NCI-H345 treated with DMSO at 0.1 percent for 48 hours (cell line): ENCODE measurements at regions not wholly inside any gene's neighbourhood (a gene's known extent, or its start where the extent isn't known, plus 50 kb on each side); places are given as distances from the start of the nearest gene placed in this dataset.

ENCODE experiments used
- DNase-seq: peaks from one replicate; lab custom pipeline; 2025; ENCODE audit not compliant: unreplicated experiment; lab: John Stamatoyannopoulos, UW

DNA sequence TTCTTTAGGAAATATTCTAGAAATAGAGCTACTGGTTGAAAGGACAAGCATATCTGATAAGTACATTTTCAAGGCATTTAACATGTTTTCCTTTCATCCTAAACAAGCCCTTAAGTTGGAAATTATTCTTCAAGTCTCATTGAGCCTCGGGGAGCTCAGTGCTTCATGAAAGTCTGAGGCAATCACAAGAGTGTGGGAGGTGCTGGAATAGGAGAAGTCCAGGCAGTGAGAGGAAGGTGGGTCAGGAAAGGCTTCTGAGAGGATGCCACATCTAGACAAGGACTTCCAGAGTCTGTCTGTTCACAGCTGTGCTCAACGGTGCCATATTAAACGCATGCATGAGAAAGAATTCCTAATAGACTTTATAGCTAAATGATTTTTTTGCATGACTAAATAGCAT lies 69.8 kb downstream of the CD83 start:
- no peak for DNase-seq

DNA sequence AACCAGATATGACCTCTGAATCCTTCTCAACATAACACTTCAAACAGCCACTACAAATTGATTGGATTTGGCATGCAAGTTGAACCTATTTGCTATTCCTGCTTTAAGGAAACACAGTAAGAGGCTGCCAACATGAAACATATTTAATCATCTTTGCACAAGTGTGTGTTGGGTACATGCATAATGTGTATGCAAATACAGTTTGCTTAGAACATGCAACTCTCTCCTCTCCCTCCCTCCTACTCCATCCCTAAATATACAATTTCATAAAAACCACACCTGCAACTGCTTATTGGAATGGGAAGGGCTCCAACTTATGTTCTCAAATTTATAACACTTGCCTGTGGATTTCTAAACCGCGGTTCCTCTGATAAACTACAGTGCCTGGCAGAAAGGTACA lies 71.5 kb downstream of the CD83 start:
- DNase-seq = no peak

DNA sequence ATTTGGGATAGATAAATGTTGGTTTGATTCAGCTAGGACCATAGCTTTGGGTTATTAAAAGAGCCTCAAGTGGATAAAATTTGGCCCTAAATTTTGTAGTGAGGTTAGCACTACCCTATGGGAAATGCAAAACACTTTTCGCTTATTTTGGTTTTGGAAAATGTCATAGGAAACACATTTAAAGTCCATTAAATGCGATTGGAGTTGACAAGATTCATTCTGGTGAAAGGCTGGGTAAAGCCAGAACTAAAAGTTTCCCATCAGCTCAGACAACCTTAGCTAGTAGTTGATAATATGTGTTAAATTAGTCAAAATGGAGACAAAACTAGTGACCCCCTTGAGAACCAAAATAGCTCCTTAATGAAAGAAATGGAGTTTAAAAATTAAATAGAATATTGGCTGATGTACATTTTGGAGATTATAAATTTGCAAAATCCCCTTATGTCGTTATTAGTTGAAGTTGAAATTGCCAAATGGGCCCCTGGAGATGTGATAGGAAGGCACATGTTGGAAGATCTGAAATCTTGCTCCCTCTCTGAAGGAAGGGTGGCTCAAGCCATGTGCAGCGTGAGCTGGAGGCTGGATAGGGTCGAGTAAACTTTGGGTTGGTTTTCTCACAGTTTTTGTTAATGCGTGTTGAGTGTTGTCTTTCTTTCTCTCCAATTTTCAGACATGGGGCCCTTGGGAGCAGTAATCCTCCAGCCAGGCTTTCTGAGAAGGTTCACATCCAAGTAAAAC lies 72.8 kb downstream of the CD83 start:
- no peak for DNase-seq

DNA sequence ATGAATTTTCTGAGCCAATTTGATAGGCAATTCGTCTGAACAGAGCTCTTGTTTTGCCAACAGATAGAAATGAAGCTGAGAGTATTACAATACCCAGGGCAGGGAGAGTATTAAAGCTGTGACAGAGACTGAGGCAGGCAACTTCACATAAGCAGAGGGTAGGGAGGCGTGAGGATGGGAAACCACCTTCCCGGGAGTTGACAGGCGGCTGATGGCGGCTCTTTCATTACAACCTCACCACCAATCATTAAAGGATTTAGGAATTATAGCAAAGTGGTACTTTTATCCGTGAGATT lies 73.3 kb downstream of the CD83 start:
- DNase-seq = no peak

DNA sequence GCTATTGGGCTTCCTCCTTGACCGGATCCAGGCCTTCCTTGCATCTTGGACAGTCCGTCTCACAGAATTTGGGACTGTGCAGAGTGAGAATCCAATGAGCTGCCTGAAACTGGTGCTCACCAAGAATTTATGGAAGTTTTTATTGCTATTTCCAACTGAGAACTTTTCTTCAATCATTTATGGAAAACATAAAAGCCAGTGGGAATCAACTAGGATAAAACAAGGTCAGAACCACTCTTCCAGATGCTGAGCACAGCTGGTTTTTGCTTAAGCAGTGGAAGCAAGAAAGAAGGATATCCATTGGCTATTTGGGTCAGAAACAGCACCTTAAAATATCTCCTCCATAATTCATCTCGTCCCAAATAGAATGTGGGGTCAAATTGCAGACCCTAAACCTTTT lies 74.2 kb downstream of the CD83 start:
- no peak for DNase-seq

DNA sequence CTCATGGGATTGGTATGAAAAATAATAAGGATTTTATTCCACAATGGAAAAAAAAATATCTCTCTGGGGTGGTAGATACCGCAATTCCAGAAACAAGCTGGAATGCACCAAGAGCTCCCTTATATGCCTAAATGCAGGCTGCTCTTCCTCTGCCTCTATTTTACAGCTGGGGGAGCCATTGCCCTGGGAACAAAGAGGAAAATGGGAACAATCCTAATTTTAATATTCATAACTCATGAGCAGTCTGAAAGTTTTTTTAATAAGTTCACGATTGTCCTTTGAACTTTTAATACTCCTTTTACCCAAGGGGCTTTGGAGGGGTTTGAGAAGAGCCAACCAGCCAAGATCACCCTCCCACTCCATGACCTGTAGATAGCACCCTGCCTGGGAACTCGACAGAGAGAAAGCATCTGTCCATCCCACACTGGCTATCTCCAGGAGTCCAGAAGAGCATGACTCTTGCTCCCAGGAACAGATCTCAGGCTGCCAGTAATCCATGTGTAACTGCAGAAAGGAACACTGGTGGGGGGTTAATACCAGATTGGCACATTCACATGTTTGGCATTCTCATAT lies 74.7 kb downstream of the CD83 start:
- DNase-seq = no peak

DNA sequence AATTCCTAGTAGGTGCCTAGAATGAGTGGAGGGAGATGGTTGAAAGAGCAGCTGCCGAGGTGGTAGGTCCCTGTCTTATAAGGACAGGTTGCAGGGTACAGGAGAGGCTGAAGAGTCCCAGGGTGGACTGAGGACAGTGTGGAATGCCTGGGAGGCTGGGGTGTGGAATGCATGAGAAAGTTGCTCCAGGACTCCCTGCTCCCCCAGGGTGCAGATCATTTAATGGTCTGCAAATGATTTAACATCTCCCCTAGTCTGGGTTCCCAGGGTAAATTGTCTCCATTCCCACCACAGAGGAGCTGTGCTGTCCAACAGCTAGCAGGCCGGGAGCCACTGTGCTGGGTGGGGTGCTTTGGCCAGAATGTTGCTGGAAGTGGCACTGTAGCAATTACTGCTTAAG lies 76.0 kb downstream of the CD83 start:
- no peak for DNase-seq

DNA sequence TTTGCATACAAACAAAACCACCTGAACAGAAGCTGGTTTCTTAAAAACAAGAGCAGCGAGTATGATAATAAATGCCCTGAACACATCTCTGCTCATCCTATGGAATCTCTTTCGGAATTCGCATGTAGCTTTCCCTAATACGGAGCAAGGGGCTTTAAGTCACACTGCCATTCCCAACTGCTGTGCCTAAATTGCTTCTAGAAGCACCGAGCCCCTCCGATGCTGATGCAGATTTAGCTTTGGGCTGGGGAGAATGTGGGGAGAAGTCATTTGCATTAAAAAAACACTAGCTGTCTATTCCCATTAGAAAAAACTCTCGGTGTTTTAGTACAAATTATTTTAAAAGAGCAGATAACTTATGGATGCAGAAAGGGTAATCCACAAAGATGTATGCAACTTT lies 76.9 kb downstream of the CD83 start:
- no peak for DNase-seq

DNA sequence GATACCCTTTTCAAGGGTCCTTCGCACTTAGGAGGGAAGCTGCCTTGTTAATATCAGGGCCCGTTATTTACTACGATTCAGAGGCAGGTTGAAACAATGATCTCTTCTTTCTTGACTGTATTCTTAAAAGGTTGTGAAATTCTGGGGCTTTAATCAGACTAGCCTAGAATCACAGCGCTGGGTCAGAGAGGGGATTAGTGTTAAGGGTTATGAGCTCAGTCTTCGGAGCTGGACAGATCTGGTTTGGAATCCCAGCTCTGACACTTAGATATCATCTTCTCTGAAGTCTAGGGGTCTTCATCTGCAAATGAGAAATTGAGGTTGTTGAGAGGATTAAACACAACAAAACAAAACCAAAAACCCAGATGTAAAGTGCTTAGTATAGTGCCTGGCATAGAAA lies 77.4 kb downstream of the CD83 start:
- DNase-seq = no peak

DNA sequence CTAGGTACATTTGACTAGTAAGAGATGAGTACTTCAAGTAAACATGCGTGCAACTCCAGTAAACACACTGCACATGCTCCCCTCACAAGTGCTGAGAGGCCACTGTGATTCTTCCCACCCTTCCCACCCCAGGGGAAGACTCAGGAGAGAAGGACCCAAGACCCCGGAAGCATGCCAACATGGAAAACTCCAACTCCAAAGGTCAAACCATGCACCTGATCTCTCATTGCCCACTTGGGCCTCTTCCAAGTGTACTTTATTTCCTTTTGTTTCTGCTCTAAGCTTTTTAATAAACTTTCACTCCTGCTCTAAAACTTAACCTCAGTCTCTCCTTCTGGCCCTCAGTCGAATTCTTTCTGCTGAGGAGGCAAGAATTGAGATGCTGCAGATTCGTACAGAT lies 78.5 kb downstream of the CD83 start:
- no peak for DNase-seq

DNA sequence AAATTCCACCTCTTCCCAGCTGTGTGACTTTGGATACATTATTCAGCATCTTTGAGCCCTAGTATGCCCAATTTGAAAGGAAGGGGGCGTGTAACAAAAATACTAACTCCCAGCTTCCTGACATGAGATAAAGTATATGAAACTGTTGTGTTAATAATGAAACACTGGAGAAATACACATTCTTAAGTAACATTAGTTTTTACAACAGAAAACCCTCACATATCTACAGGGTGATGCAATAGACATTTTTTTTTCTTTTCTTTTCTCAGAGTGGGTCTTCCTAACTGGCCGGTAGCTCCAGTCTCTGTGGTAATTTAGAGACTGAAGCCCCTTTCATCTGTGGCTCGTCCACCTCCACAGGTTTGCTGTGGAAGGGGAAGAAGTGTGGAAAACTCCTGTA lies 79.5 kb downstream of the CD83 start:
- no peak for DNase-seq

DNA sequence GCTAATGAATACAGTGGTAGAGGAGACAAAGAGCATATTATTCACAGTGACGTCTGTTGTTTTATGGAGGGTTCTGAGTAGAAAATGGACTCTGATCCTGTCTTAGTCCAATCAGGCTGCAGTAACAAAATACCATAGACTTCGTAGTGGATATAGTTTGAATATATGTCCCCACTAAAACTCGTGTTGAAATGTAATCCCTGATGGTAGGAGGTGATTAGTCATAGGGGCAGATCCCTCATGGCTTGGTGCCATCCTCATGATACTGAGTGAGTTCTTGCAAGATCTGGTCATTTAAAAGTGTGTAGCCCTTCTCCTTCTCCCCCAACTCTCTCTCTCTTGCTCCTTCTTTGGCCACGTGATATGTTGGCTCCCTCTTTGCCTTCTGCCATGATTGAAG lies 82.5 kb downstream of the CD83 start:
- DNase-seq = no peak

DNA sequence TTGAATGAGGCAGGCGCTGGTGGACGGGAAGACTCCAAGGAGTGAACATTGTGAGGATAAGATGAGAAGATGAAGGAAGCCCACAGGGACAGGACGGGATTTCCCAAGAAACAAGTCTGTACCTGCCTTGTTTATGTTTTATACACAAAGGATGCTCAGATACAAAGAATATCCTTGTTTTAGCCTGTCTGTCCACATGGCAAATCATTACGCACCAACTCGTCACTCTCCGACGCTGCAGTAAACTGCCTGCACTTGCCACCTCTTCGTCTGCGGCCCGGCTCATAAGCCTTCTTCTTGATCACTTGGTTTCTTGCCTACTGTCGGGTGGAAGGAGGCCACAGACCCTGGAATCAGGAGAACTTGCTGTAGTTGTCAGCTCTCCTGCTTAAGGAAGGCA lies 85.4 kb downstream of the CD83 start:
- DNase-seq = no peak

DNA sequence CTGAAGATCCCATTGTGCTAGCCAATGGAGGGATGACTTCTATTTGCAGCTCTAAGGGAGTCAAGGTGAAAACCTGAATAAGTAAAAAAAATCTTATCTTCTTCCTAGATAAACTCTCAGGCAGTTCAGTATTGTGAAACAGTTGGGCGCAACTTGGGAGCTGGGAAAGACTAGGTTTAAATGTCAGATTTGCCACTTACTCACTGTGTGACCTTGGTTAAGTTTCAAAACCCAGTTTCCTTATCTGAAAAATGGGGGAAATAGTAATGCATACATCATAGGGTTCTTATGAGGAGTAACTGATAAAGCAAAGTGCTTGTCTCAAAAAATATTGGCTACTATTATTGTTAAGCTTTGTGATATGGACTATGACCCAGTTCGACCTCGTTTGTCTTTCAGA lies 88.8 kb downstream of the CD83 start:
- DNase-seq = no peak

DNA sequence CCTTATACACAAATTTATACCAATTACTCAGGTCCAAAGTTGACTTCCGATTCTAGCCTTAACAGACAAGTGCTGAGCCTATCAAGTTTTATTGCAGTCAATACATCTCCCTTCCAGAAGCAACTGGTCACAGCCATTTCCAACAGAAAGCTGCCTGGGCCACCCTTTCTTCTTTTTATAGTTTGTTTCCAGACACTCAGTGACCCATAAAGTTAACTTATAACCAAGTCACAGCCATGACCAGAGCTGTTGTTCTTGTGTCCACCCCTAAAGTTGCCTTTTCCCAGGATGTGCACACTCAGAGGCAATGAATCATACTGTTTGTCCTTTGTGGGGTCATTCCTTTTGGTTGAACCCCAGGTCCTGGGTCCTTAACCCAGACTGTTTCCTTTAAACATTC lies 89.9 kb downstream of the CD83 start:
- no peak for DNase-seq

DNA sequence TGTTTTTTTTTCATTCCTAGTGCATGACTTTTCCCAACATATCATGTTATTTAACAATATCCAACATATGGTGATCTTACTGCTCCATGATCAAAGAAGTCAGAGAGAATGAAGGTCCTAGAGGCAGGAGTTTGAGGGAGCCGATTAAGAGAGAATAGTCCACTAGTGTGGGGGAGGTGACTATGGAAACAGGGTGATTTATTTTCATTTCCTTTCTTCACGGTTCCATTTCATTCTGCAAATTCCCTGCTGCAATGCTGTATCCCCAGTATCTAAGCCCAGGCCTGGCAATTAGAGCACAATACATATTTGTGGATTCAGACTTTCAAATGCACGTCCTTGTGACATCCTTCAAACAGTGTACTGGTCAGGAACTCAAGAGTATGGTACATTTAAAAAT lies 91.4 kb downstream of the CD83 start:
- no peak for DNase-seq

DNA sequence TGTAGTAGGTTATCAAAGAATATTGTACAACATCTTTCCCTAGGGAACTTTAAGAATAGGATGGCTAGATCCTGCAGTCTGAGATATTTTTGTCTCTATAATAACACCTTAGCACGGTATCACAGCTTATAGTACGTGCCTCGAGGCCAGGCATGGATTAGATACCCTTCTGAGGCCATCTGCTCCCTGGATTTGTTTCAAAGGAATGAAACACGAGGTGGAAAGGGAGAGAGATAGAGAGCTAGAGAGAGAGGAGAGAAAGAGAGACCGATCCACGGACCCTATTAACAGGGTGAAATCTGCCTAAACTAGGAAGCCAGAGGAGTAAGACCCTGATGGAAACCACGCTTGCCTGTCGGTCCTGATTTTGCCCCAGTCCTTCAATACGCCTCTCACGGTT lies 92.5 kb downstream of the CD83 start:
- no peak for DNase-seq

DNA sequence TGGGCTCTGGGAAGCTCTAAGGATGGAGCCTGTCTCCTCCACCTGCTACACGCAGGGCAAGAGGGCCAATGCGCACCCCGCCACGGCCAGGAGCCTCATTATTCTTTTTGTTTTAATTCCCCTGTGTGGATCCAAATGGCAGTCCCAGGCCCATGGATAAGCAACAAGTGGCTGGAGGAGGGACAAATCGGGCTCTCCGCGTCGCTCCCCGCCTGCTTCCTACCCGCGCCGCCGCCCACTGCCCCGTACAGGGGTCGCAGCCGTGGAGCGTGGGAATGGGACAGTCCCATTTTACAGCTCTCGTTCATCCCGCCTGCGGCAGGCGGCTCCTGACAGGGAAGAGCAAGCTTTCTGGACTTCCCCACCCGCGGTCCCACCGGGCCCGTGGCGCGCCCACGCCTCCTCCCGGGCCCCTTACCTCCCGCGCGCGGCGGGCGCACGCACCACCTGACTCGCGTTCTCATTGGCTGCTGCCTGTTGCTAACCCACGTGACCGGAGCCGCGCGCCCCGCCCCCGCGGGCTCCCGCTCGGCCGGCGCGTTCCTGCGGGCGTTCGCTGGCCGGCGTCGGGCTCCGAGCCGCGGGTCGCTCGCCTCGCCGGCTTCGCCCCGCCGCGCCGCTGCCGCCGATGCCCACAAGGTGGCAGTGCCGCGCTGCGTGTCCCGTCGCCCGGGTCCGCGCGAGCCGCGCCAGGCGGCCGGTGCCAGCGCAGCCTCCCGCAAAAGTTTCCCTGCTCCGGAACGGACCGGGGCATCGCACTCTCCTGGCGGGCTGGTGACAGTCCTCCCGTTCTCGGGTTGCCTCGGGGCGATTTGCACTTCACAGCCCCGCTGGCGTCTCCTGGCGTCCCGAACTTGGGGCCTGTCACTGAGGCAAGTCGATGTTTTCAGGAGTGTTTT lies 93.3 kb downstream of the CD83 start:
- no peak for DNase-seq

DNA sequence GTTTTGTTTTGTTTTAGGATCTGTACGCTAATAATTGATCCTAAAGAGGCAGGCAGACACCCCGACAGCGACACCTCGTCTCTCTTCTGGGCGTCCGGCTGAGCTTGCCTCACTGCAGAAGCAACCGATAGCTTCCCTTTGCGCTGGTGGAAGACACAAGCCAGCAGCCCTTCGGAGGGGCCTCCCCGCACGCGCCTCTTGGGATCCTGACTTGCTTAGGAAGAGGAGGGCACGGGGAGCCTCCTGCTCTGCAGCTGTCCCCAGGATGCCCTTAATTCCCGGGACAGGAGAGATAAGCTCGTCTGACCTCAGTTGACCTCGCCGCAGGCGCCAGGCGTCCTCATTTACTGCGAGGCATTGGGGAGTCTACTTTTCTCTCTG lies 94.0 kb downstream of the CD83 start:
- DNase-seq = no peak

DNA sequence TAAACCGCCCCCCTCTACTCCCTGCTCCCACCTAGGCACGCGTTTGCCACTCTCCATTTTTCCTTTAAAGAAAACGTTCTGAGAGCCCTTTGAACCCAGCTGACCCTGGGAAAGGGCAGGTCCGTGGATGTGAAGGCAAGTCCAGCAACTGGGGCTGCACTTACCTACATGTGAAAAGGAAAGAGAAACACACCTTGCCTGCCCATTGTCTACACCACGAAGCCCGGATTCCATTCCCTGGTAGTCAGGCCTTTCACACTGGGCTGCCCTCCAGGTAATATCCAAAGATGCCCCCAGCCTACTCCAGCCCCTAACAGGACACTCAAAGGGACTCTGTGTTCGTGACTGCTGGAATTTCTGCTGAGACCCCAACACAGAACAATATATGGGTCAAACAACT lies 94.4 kb downstream of the CD83 start:
- no peak for DNase-seq

DNA sequence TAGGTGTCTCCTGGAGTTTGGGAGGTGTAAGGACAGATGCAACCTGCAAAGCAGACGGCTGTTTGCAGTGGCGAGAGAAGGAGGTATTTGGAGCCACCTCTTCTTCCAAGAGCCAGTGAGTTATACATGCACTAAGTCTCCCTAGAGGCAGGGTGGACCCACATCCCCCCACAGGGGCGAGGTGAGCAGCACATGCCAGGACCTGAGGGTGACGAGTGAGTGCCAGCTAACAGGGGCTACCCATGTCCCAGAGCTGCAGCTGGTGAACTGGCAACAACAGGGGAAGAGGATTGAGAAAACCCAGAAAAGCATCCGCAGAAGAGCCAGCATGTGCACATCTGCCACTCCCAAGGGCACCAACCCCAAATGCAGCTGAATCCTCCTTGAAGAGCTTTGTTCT lies 95.1 kb downstream of the CD83 start:
- DNase-seq = no peak

DNA sequence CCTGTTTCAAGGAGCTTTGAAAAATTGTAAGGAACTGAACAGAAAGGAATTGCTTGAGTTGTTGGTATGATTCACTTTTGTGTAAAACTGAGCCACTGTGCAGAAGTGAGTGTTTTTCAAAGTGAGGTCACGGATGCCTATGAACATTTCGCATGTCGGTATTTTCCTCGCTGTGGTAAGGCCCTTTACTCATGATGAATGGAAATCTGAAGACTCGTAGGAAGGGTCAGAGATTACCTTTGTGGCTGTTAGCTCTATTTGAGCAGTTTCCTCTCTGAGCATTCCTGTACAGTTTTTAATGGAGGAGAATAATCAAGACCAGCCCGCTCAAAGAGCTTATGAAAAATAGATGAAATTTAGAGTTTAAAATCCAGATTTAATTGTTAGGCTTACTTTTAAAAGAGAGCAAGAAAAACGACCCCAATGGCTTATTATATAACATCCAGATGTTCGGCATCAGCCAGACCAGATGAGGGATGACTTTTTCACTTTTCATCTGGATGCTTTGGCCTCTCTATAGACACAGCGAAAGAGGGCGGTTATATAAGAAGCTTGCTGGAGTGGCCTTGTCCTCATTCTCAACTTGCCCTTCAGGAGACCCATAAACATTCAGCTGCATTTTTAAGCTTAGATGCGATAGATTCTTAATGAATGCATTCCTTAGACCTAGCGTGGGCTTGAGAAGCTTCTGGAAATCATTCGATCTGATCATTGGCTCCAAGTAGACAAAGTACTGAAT lies 99.5 kb downstream of the CD83 start:
- DNase-seq = no peak
